ENCODE measurements at regions not wholly inside any gene's neighbourhood (a gene's known extent, or its start where the extent isn't known, plus 50 kb on each side); places are given as distances from the start of the nearest gene placed in this dataset.

GRCh38 chr12:41917181-41917580 is 227.5 kb downstream of the GXYLT1 start:
- no peak for TF ChIP-seq EZH2 (IDR thresholded peaks at IDR 0.05)
- TF ChIP-seq POLR2AphosphoS5 (IDR thresholded peaks at IDR 0.05; ENCODE audit: borderline replicate concordance, low read depth, low read length), result no peak
- no peak for TF ChIP-seq FOXP2 (optimal IDR thresholded peaks at IDR 0.05; ENCODE audit: control extremely low read depth, extremely low read length, insufficient read depth)

All from SK-N-MC (cell line).